HG03103 (cell line): ENCODE measurements at regions not wholly inside any gene's neighbourhood (a gene's known extent, or its start where the extent isn't known, plus 50 kb on each side); places are given as distances from the start of the nearest gene placed in this dataset.
"Not testable (repeated sequence)": the region's sequence is repeated elsewhere in the genome, so short reads cannot be mapped to it uniquely, and the experiment has no call there.

Source experiments
- ATAC-seq: cut with Tn5 transposase; IDR thresholded peaks from one replicate; pipeline ENCODE4 v1.9.1; 2021; ENCODE audit warnings: low read depth; ENCODE audit not compliant: unreplicated experiment

DNA sequence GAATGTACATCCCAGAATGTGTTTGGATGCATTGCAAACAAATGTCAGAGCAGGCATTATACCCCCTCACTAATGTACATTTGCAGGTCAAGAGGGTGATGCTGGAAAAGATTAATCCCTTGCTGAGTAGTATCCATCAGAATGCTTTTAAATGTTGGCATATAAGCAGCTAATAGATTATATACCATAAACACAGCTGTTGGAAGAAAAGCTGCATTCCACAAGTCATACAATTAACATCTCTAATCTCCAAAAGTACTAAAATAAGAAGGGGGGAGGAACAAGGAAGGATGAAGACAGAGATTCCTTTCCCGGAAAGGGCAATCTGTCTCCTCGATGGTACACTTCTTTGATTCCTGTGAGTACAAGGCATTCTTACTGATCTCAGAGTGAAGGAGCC lies 445.7 kb upstream of the CDIN1 start:
- no peak for ATAC-seq

DNA sequence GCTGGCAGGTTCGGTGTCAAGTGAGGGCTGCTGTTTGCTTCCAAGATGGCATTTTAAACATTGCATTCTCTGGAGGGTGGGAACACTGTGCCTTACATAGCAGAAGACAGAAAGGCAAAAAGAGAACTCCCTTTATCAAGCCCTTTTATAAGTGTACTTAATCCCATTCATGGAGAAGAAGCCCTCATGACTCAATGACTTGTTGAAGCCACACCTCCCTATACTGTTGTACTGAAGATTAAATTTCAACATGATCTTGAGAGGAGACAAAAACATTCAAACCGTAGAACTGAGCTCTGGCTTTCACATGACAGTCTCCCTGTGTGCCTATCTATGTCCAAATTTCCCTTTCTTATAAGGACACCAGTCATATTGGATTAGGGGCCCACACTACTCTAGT lies 443.4 kb upstream of the CDIN1 start:
- no peak for ATAC-seq

DNA sequence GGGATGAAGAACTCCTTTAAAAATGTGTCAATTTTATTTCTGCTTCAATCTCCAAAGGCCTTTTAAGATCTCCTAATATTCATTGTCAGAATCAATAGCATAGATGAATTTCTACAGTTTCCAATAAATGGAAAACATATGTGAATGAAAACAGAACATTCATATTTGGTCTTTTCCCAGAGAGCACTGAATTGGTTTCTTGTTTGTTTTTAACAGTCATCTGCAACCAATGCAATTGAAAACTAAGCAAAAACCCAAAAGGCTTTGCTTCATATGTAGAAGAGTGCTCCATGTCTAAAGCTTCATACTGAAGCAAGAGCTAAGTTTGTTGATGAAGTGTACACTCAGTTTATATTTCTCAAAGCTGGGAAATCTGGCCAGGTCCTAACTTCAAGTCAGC lies 426.5 kb upstream of the CDIN1 start:
- no peak for ATAC-seq

DNA sequence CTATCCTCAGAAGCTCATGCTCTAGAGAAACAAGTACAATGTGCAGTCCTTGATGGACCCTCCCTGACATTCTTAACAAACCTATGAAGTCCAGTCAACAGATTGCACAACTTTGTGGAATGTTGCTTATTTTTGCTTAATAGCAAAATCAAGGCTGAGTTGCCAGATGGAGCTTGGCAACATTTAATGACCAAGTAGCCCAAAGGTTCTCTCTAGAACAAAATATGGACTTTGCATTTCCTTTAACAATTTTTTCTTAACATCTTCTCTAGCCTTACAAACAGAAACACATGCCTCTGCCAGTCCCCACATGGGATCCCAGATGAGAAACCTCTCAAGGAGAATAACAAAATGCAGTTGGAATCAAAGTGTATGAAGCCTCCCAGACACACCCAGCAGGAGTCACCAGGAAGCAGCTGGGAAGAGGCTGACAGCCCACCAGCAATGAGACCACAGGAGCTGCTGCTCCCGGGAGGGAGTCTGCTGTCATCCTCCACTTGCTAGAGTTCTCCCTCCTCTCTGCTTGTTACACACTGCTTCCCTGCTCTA lies 422.5 kb upstream of the CDIN1 start:
- ATAC-seq = no peak

DNA sequence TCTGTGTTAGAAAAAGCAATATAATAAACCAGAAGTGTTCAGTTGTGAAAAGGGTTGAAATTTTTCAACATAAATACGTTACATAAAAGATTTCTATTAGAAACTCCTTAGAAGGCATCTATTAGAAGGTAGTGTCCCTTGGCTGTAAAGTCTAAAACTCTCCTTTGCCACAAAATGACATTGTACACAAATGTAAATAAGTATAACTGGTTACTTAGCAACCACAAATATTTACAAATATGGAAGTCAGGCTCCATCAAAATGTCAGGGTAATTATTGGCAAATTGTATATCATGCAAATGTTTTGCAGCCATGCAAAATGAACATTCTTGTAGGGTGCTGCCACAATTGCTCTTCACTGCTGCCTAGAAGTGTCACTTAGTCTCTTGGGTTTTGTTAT lies 419.1 kb upstream of the CDIN1 start:
- ATAC-seq = no peak

DNA sequence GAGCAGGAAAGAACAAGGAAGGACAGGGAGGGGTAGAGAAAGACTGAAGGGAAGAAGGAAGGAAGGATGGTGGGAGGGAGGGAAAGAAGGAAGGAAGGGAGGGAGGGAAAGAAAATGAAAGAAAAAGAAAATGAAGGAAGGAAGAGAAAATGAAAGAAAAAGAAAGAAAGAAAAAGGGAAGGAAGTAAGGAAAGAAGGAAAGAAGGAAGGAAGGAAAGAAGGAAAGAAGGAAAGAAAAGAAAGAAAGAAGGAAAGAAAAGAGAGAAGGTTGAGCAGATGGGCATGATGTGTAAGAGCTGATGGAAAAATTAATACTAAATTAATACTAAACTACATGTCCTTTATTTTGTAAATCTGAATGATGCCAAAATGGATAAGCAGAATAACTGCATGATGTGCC lies 418.3 kb upstream of the CDIN1 start:
- no peak for ATAC-seq

DNA sequence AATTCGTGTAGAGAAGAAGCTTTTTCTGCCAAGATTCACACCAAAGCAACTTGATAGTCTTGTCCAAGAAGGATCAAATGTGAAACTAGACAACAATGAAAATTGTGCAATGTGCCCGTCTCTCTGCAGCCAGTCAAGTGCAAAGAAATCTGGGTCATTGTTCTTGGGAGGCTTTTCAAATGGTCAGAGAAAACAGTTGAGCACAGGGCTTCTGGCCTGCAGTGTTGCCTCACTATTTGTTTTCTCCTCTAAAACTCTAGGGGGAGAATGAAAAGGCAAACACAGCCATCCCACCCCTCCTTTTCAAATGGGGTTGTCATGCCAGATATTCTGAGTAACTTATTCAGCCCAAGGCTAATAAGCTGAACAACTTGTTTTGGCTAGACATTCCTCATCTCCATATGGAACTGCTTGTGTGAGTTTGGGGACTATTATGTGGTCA lies 417.6 kb upstream of the CDIN1 start:
- ATAC-seq = no peak

DNA sequence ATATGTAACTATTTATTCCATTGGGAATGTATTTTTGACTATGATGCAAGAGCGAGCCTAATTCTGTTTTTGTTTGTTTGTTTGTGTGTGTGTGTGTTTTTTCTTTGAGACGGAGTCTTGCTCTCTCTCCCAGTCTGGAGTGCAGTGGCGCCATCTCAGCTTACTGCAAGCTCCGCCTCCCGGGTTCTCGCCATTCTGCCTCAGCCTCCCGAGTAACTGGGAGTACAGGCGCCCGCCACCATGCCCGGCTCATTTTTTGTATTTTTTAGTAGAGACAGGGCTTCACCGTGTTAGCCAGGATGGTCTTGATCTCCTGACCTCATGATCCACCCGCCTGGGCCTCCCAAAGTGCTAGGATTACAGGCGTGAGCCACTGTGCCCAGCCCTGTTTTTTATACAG lies 415.4 kb upstream of the CDIN1 start:
- ATAC-seq = not testable (repeated sequence)

DNA sequence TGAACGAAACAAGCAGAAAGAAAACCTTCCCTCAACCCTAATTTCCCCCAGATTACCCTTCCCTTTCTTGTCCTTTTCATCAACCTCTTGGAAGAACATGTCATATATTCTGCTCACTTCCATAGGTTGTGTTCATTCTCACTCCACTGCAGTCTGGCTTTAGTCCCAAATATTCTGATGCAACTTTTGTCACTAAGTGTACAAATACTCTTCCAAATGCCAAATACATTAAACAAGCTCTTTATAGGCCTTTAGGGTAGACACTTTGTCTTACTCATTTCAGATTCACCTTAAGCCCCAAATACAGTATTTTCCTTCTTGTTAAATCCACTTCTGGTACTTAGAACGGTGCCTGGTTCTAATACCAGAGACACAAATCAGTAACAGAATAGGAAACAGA lies 406.5 kb upstream of the CDIN1 start:
- ATAC-seq = no peak

DNA sequence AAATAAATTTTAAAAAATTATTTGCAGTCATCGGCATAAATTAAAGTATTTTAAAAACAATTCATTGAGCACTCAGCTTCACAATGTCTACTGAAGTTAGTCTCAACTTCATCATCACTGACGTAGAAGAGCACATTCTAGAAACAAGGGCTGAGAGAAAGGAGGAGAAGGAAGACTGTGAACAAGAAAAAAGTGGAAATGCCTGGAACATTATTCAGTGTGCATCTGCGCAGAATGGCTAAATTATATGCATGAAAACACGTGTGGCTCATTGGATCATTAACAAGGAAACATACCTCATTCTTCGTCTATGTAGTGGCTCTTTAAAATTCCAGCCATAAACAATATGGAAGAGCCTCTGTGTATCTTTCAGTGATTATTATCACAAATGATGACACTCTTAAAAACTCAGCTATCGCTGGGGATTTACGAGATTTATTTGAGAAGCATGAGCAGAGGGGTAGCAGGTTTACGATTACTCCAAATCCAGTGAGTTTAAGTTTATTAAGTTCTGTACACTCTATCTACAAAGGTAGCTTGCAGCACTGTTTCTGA lies 404.2 kb upstream of the CDIN1 start:
- ATAC-seq = no peak

DNA sequence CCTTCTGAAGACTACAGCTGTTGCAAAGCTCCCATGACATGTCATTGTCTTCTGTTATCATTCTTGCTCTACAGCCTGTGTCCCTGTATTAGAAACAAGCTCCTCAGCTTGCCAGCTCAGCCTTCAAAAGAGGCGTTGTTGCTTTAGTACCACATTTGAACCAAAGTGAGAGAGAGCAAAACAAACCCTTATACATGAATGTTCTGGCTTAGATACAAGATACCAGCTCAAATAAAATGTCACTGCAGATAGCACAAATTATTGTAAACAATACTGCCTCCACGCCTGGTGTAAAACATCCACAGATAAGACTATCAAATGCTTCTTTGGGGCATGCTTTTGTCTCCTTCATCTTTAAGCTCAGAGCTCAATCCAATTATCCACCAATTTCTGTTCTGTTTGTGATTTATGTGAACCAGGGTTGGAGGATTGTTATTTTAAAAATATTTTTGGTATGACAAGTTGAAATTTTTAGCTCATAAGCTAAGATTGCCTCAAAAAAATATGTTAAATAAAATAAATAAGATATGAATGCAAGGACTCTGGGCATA lies 403.6 kb upstream of the CDIN1 start:
- no peak for ATAC-seq

DNA sequence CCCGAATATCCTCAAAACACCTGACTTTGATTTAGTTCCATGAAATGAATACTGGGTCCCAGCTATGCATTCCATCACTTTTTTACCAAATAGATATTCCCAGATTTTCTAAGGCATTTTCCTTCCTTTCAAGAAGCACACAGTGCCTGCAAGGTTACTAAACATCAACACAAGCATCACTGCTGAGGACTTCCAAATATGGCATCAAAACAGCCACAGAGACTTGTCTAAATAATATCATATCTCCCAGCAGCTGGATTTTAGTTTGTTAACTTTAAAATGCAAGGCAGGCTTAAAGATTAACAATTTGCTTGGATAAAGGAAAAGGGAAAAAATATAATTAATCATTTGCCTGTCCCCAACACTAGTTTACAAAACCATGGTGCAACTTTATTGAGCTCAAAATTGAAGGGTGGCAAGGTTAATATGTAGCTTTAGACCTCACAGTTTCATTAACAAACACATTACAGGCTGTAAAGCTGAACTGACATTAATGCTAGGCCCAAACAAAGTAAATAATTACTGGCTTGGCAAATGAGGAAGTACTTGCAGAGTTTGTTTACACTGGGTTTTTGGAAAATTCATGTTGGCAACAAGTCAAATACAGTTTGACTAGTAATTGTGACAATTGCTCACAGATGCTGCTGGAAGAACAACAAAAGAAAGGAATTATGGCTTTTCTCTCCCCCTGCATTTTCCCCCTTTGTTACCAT lies 401.7 kb upstream of the CDIN1 start:
- no peak for ATAC-seq

DNA sequence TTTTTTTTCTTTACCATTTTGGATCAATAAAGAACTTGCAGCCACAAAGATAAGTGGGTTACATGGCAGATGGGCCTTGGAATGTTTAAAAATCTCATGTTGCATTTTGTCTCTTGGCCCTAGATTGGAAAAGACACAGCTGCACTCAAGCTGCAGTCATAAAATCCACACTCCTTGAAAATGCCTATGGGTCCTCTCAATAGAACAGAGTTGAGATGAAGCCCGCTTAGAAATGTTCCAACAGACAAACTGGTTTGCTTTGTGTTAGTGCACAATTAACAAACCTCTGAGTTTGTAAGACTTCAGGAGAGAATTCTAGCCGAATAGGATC lies 401.2 kb upstream of the CDIN1 start:
- ATAC-seq = no peak

DNA sequence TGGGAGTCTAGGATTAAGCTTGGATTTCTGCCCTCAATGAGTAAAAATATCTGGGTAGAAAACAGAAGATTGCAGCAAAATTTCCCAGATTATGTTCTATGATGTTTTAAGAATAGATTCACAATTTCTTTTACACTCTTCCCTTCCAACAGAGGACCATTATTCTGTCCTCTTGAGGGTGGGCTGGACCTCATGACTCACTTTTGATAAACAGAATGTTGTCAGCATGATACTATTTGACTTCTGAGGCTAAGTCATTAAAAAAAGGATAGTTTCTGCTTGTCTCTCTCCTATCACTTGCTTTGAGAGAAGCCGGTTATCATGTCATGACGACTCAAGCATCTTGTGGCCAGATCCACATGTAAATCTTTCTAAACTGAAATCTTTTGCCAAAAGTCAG lies 396.2 kb upstream of the CDIN1 start:
- no peak for ATAC-seq

DNA sequence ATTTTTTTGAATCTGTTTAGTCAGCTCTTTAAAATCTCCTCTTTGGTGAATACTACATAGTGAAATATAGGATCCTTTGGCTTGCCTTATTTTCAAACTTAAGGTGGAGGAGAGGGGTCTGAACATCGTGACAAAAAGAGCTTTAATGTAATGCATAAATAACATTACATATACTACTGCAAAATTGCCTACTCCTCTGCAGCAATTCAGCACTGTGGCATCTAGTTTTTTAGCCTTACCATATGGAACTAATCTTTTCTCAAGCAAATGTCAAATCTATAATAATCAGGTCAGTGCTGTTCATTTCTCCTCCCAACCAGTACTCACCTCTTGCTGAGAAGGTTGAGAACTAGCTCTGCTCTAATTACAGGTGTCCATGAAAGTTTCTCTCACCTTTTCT lies 394.0 kb upstream of the CDIN1 start:
- no peak for ATAC-seq

DNA sequence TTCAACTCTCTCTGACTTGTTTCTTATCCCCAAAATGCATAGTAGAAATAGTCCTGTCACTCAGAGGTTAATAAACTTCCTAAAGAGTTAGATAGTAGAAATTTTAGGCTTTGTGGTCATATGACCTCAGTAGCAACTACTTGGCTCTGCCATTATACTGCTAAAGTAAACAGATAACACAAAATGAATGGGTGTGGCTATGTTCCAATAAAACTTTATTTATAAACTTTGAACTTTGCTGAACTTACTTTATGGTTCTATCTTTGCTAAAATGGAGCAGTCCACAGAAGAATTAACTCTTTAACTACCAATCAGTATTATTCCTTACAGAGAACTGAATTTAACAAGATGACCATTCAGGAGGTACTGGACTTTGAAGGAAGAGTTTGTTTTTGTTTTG lies 393.6 kb upstream of the CDIN1 start:
- no peak for ATAC-seq

DNA sequence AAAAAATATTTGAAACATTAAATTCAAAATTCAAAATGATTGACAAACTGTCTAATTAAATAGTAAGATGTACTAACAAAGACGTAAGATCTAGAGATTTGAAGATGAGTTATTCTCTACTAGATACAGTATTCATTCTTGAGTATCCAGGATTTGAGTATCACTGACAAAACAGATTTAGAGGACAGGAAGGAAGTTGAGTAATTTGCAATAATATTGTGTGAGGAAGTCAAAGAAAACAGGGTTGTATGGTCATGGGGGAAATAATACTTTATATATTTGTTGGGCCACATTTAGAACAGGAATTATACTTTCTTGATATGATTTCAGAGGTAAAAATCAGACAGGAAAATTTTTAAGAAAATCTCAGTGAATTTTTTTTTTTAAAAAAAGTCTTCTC lies 393.1 kb upstream of the CDIN1 start:
- no peak for ATAC-seq

DNA sequence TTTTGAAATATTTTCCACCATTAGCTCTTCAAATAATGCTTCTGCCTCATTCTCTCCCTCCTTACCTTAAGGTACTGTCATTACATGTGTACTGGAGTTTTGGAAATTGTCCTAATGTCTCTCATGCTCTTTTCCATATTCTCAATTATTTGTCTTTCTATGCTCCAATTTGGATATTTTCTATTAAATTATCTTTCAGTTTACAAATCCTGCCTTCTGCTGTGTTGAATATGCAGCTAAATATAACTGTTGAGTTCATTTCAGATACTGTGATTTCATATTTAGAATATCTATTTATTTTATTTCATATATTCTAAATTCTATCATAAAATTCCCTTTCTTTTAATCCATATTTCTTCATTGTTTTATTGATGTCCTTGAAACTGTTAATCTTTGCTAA lies 388.0 kb upstream of the CDIN1 start:
- ATAC-seq = no peak

DNA sequence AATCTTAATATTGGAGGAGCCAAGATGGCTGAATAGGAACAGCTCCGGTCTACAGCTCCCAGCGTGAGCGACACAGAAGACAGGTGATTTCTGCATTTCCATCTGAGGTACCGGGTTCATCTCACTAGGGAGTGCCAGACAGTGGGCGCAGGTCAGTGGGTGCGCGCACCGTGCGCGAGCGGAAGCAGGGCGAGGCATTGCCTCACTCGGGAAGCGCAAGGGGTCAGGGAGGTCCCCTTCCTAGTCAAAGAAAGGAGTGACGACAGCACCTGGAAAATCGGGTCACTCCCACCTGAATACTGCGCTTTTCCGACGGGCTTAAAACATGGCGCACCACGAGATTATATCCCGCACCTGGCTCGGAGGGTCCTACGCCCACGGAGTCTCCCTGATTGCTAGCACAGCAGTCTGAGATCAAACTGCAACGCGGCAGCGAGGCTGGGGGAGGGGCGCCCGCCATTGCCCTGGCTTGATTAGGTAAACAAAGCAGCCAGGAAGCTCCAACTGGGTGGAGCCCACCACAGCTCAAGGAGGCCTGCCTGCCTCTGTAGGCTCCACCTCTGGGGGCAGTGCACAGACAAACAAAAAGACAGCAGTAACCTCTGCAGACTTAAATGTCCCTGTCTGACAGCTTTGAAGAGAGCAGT lies 383.9 kb upstream of the CDIN1 start:
- ATAC-seq = not testable (repeated sequence)

DNA sequence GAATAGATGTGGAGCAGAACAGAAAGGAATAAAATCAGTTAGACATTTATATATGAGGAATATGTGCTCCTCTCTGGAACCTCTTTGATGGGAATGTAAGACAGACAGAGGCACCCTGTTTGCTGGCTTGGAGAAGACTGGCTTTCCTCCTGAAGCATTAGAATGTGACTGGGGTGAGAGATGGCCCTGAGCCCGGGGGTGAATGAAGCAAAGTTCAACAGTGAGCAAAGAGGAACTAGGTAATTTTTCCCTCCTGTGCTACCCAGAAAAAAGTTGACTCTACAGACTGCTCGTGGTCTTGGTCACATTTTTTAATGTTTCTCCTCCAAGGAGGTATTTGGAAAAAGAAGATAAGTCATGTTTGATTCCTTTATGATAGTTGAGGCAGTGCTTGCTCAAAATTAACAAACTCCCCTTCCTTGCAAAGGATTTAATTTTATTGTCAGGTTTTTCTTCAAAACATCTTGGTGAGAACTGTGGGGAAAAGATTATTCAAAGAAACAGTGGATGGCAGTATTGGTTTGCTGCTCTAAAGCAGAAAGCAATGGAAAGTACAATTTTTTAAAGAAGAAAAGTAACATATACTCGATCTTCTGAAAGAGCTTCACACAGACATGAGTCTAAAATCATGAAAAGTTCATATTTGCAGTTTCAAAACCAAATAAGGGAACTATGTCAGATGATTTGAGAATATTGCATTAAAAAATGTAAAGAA lies 370.4 kb upstream of the CDIN1 start:
- ATAC-seq = no peak

DNA sequence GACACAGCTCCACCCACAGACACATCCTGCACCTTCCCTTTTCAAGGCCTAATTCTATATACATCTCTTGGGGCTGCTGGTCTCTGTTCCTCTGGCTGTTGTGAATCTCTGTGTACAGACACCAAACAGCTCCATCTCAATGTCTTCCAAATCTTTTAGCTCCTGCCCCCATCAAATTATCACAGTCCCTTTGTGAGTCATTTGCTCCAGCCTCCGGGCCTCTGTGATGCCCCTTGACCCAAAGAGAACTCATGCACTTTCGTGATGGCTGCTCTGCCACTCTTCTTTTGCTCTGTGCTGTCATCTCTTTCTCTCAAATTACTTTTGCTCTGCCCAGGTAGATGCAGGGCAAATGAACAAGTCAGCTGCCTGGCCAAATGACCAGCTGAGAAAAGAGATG lies 369.0 kb upstream of the CDIN1 start:
- no peak for ATAC-seq
